ENCODE measurements at regions not wholly inside any gene's neighbourhood (a gene's known extent, or its start where the extent isn't known, plus 50 kb on each side); places are given as distances from the start of the nearest gene placed in this dataset.

GRCh38 chr6:134373282-134373922 is 55.5 kb upstream of the SGK1 start:
- TF ChIP-seq CTCF (IDR thresholded peaks at IDR 0.05), result no peak
- ATAC-seq (ENCODE audit: low FRiP score) (peak; percentile 41), DNase-seq (ENCODE audit: low spot score) (no peak)

- no peak for TF ChIP-seq CTCF (IDR thresholded peaks at IDR 0.05)
- ATAC-seq (ENCODE audit: low FRiP score) (peak; percentile 81), DNase-seq (ENCODE audit: low spot score) (peak; percentile 52)
Measured at GRCh38 chr6:134372603-134373281, 54.8 kb upstream of the SGK1 start.

- no peak for ATAC-seq (ENCODE audit: low FRiP score)
- DNase-seq (ENCODE audit: low spot score), result no peak
- no peak for TF ChIP-seq CTCF (IDR thresholded peaks at IDR 0.05)
Measured at GRCh38 chr6:134368670-134369069, 50.8 kb upstream of the SGK1 start.
